Colonic mucosa (tissue), 4 donors: ENCODE measurements at regions not wholly inside any gene's neighbourhood (a gene's known extent, or its start where the extent isn't known, plus 50 kb on each side); places are given as distances from the start of the nearest gene placed in this dataset.

Experiments
- DNase-seq: peaks from one replicate; pipeline ENCODE4 v3.0.0-alpha.2; 2020
- H3K27ac ChIP-seq: fragments of 200-600 bp; one replicate; pipeline ENCODE4 v1.8.0; 2021
- H3K27me3 ChIP-seq: fragments of 200-600 bp; one replicate; pipeline ENCODE4 v1.8.0; 2021
- H3K36me3 ChIP-seq: fragments of 200-600 bp; one replicate; pipeline ENCODE4 v1.8.0; 2021
- H3K4me1 ChIP-seq: fragments of 200-600 bp; one replicate; pipeline ENCODE4 v1.8.0; 2021; ENCODE audit warnings: mild to moderate bottlenecking
- H3K4me3 ChIP-seq: fragments of 200-600 bp; one replicate; pipeline ENCODE4 v1.8.0; 2021
- H3K9ac ChIP-seq, 2 donors: one replicate each; pipeline ENCODE4 v1.7.0; 2013; ENCODE audit warnings: control low read depth in 2 of 2, low read depth in 2 of 2, low read length in 2 of 2
- H3K9me3 ChIP-seq: fragments of 200-600 bp; one replicate; pipeline ENCODE4 v1.8.0; 2021
- CTCF ChIP-seq: fragments of 200-600 bp; IDR thresholded peaks from one replicate; pipeline ENCODE4 v1.8.0; 2022; ENCODE audit warnings: antibody characterized with exemption, mild to moderate bottlenecking
- intact Hi-C: fragments of 100-400 bp; cut with DNase I; formaldehyde crosslinking; loops from one replicate; pipeline ENCODE4 v1.14.1; 2022
- donor health status: healthy.
- donor health status: DM: no; HTN: no; CAD: no.
- donor health status: DM: no; HTN: no; CAD: no.

GRCh38 chr3:48086705-48087104 is 70.5 kb upstream of the MAP4 start:
- no peak for TF ChIP-seq CTCF
- Histone ChIP-seq H3K9me3 (no peaks in the 10 kb centered on the region), H3K27ac (peak overlapping the region; percentile 56), H3K9ac (peak overlapping the region in 1 of 2 donors; percentile 98), H3K36me3 (no peaks in the 10 kb centered on the region), H3K27me3 (no peaks in the 10 kb centered on the region), H3K4me1 (no peaks in the 10 kb centered on the region), H3K4me3 (no peak overlapping the region)
- intact Hi-C loops = no loop called here
- DNase-seq = no peak

- intact Hi-C loops = no loop called here
Measured at GRCh38 chr3:48084929-48085328, 68.7 kb upstream of the MAP4 start.

GRCh38 chr3:48084170-48084569 is 68.0 kb upstream of the MAP4 start:
- intact Hi-C loops = no loop called here
- no peak for TF ChIP-seq CTCF
- Histone ChIP-seq H3K27me3 (no peaks in the 10 kb centered on the region), H3K36me3 (no peaks in the 10 kb centered on the region), H3K9me3 (no peaks in the 10 kb centered on the region), H3K4me3 (no peak overlapping the region), H3K9ac (no peak overlapping the region), H3K4me1 (no peaks in the 10 kb centered on the region), H3K27ac (no peak overlapping the region)
- DNase-seq = no peak

More at GRCh38 chr3:48084929-48085328, 68.7 kb upstream of the MAP4 start:
- Histone ChIP-seq H3K27ac (no peak overlapping the region), H3K4me1 (no peaks in the 10 kb centered on the region), H3K9me3 (no peaks in the 10 kb centered on the region), H3K9ac (no peak overlapping the region), H3K27me3 (no peaks in the 10 kb centered on the region), H3K36me3 (no peaks in the 10 kb centered on the region), H3K4me3 (no peak overlapping the region)
- no peak for DNase-seq
- TF ChIP-seq CTCF = no peak

GRCh38 chr3:48082580-48083184 is 66.5 kb upstream of the MAP4 start:
- Histone ChIP-seq H3K27ac (no peak overlapping the region), H3K27me3 (no peaks in the 10 kb centered on the region), H3K9ac (no peak overlapping the region), H3K4me1 (no peaks in the 10 kb centered on the region), H3K9me3 (no peaks in the 10 kb centered on the region), H3K4me3 (no peak overlapping the region), H3K36me3 (no peaks in the 10 kb centered on the region)
- no peak for TF ChIP-seq CTCF
- DNase-seq = no peak
- intact Hi-C loops = no loop called here

- H3K36me3 ChIP-seq = no peaks in the 10 kb centered on the region
- intact Hi-C loops = no loop called here
- no peak overlapping the region for H3K27ac ChIP-seq
- DNase-seq = no peak
- H3K27me3 ChIP-seq = no peaks in the 10 kb centered on the region
- no peaks in the 10 kb centered on the region for H3K9me3 ChIP-seq
- no peak for TF ChIP-seq CTCF
- H3K4me1 ChIP-seq = no peaks in the 10 kb centered on the region
- H3K4me3 ChIP-seq = no peak overlapping the region
- H3K9ac ChIP-seq = no peak overlapping the region
Measured at GRCh38 chr3:48077815-48078214, 61.6 kb upstream of the MAP4 start.
